Kidney epithelial cell (primary cell): ENCODE measurements at regions not wholly inside any gene's neighbourhood (a gene's known extent, or its start where the extent isn't known, plus 50 kb on each side); places are given as distances from the start of the nearest gene placed in this dataset.

Experiments
- DNase-seq: peaks from one replicate; pipeline ENCODE4 v3.0.0-alpha.2; 2010; ENCODE audit warnings: low read depth
- H3K27me3 ChIP-seq: 2 replicates; pipeline ENCODE4 v1.6.0; 2011; ENCODE audit warnings: low read length; ENCODE audit not compliant: control insufficient read depth, insufficient read depth
- H3K36me3 ChIP-seq: 2 replicates; pipeline ENCODE4 v1.5.1; 2011; ENCODE audit warnings: low read length; ENCODE audit not compliant: control insufficient read depth, insufficient read depth
- H3K4me3 ChIP-seq: 2 replicates; pipeline ENCODE4 v1.5.1; 2011; ENCODE audit warnings: low read depth, mild to moderate bottlenecking, control low read depth, low read length
- CTCF ChIP-seq: IDR thresholded peaks from 2 replicates; pipeline ENCODE4 v1.5.1; 2011; ENCODE audit warnings: mild to moderate bottlenecking, moderate library complexity, low read length, control low read depth, inconsistent platforms; ENCODE audit not compliant: insufficient read depth, poor library complexity, severe bottlenecking

- TF ChIP-seq CTCF = no peak
- no peak overlapping the region for H3K4me3 ChIP-seq
- no peak for DNase-seq
- no peaks in the 10 kb centered on the region for H3K36me3 ChIP-seq
- no peaks in the 10 kb centered on the region for H3K27me3 ChIP-seq
Measured at GRCh38 chr4:96044971-96045370, 205.1 kb downstream of the PDHA2 start.

- Histone ChIP-seq H3K36me3 (no peaks in the 10 kb centered on the region), H3K4me3 (no peak overlapping the region), H3K27me3 (no peaks in the 10 kb centered on the region)
- TF ChIP-seq CTCF = no peak
- no peak for DNase-seq
Measured at GRCh38 chr4:96052827-96053226, 212.9 kb downstream of the PDHA2 start.

- H3K4me3 ChIP-seq = no peak overlapping the region
- H3K36me3 ChIP-seq = no peaks in the 10 kb centered on the region
- no peak for DNase-seq
- no peaks in the 10 kb centered on the region for H3K27me3 ChIP-seq
- TF ChIP-seq CTCF = no peak
Measured at GRCh38 chr4:96056346-96056934, 216.5 kb downstream of the PDHA2 start.

GRCh38 chr4:96063639-96064038 is 223.7 kb downstream of the PDHA2 start:
- Histone ChIP-seq H3K4me3 (no peak overlapping the region), H3K36me3 (no peaks in the 10 kb centered on the region), H3K27me3 (no peaks in the 10 kb centered on the region)
- no peak for TF ChIP-seq CTCF
- DNase-seq = no peak

- Histone ChIP-seq H3K36me3 (no peaks in the 10 kb centered on the region), H3K4me3 (no peak overlapping the region), H3K27me3 (no peaks in the 10 kb centered on the region)
- TF ChIP-seq CTCF = no peak
- DNase-seq = no peak
Measured at GRCh38 chr4:96073461-96073860, 233.6 kb downstream of the PDHA2 start.

- no peaks in the 10 kb centered on the region for H3K36me3 ChIP-seq
- no peaks in the 10 kb centered on the region for H3K27me3 ChIP-seq
- no peak for TF ChIP-seq CTCF
- DNase-seq = no peak
- no peak overlapping the region for H3K4me3 ChIP-seq
Measured at GRCh38 chr4:96092151-96092705, 252.3 kb downstream of the PDHA2 start.
